MCF 10A (cell line): ENCODE measurements at regions not wholly inside any gene's neighbourhood (a gene's known extent, or its start where the extent isn't known, plus 50 kb on each side); places are given as distances from the start of the nearest gene placed in this dataset.

ENCODE experiments used
- BruUV-seq: library from RNA; stranded (reverse); fragments of 400-500 nt; replicated peaks from 2 replicates; lab custom pipeline; 2021; lab: Mats Ljungman, UMichigan
- CTCF ChIA-PET: fragments of 300-600 bp; sonication (Branson Sonifier 250); formaldehyde crosslinking; extraction: SDS; loops from one replicate; lab custom pipeline; 2021; ENCODE audit warnings: antibody characterized with exemption, inconsistent platforms; lab: Yijun Ruan, JAX
- POLR2A ChIA-PET: fragments of 300-600, 350-650 bp; sonication (Branson Sonifier 250); formaldehyde crosslinking; extraction: SDS; loops from one replicate; lab custom pipeline; 2020; ENCODE audit warnings: antibody characterized with exemption, inconsistent platforms; lab: Yijun Ruan, JAX
- DNase-seq: peaks from one replicate; pipeline ENCODE4 v3.0.0-alpha.2; 2018; ENCODE audit not compliant: unreplicated experiment
- H3K27ac Mint-ChIP-seq: one replicate; pipeline ENCODE4 v1.8.0; 2022; ENCODE audit warnings: mild to moderate bottlenecking, low read depth, mixed read lengths; ENCODE audit not compliant: unreplicated experiment
- H3K27me3 Mint-ChIP-seq: one replicate; pipeline ENCODE4 v1.8.0; 2022; ENCODE audit warnings: mixed read lengths; ENCODE audit not compliant: insufficient read depth, unreplicated experiment
- H3K36me3 Mint-ChIP-seq: one replicate; pipeline ENCODE4 v1.8.0; 2022; ENCODE audit warnings: mild to moderate bottlenecking, moderate library complexity, mixed read lengths; ENCODE audit not compliant: insufficient read depth, unreplicated experiment
- H3K4me1 Mint-ChIP-seq: one replicate; pipeline ENCODE4 v1.8.0; 2022; ENCODE audit warnings: mixed read lengths; ENCODE audit not compliant: insufficient read depth, unreplicated experiment
- H3K4me3 Mint-ChIP-seq: one replicate; pipeline ENCODE4 v1.8.0; 2022; ENCODE audit warnings: mild to moderate bottlenecking, moderate library complexity, mixed read lengths; ENCODE audit not compliant: unreplicated experiment
- H3K9me3 Mint-ChIP-seq: one replicate; pipeline ENCODE4 v1.8.0; 2022; ENCODE audit warnings: mixed read lengths; ENCODE audit not compliant: unreplicated experiment
- CTCF ChIP-seq: fragments of 200-600 bp; IDR thresholded peaks from one replicate; pipeline ENCODE4 v1.8.0; 2022; ENCODE audit warnings: antibody characterized with exemption, mild to moderate bottlenecking; ENCODE audit not compliant: unreplicated experiment
- intact Hi-C: fragments of 100-400 bp; cut with micrococcal nuclease; formaldehyde crosslinking; loops from 2 replicates; pipeline ENCODE4 v1.14.1; 2022

- intact Hi-C loops, result no loop called here
- Mint-ChIP-seq H3K36me3 (peaks cover 6% of the 10 kb centered on the region), H3K27ac (no peak overlapping the region), H3K4me3 (no peak overlapping the region), H3K9me3 (no peaks in the 10 kb centered on the region), H3K27me3 (no peaks in the 10 kb centered on the region), H3K4me1 (peaks cover 33% of the 10 kb centered on the region)
- POLR2A ChIA-PET, result no interaction called here
- CTCF ChIA-PET, result no interaction called here
- BruUV-seq, result no TSS peak
- no peak for TF ChIP-seq CTCF
- DNase-seq, result no peak
Measured at GRCh38 chr7:114786455-114786854, 135.4 kb upstream of the MDFIC start.

- Mint-ChIP-seq H3K9me3 (no peaks in the 10 kb centered on the region), H3K4me1 (peaks cover 33% of the 10 kb centered on the region), H3K36me3 (peaks cover 6% of the 10 kb centered on the region), H3K27ac (no peak overlapping the region), H3K4me3 (no peak overlapping the region), H3K27me3 (no peaks in the 10 kb centered on the region)
- no TSS peak for BruUV-seq
- TF ChIP-seq CTCF, result no peak
- POLR2A ChIA-PET, result interaction anchor here (0.8 to 1.1 kb wide), 2 partner anchors 31 to 32 kb away, joined by 3 to 4 read pairs; no protein-coding TSS in a partner anchor
- no peak for DNase-seq
- CTCF ChIA-PET, result no interaction called here
- intact Hi-C loops, result no loop called here
Measured at GRCh38 chr7:114787556-114787955, 134.3 kb upstream of the MDFIC start.

GRCh38 chr7:114788706-114789105, 133.2 kb upstream of the MDFIC start:
- ChIA-PET POLR2A (no interaction called here), CTCF (no interaction called here)
- TF ChIP-seq CTCF, result no peak
- H3K9me3 Mint-ChIP-seq, result no peaks in the 10 kb centered on the region
- no peak overlapping the region for H3K27ac Mint-ChIP-seq
- BruUV-seq, result no TSS peak
- no peak overlapping the region for H3K4me3 Mint-ChIP-seq
- peaks cover 33% of the 10 kb centered on the region for H3K4me1 Mint-ChIP-seq
- no peaks in the 10 kb centered on the region for H3K27me3 Mint-ChIP-seq
- intact Hi-C loops, result no loop called here
- no peak for DNase-seq
- H3K36me3 Mint-ChIP-seq, result peaks cover 6% of the 10 kb centered on the region

- H3K9me3 Mint-ChIP-seq, result no peaks in the 10 kb centered on the region
- peaks cover 33% of the 10 kb centered on the region for H3K4me1 Mint-ChIP-seq
- H3K36me3 Mint-ChIP-seq, result peaks cover 6% of the 10 kb centered on the region
- intact Hi-C loops, result no loop called here
- ChIA-PET CTCF (no interaction called here), POLR2A (no interaction called here)
- no TSS peak for BruUV-seq
- H3K27ac Mint-ChIP-seq, result peak overlapping the region; percentile 66
- H3K4me3 Mint-ChIP-seq, result no peak overlapping the region
- no peak for TF ChIP-seq CTCF
- DNase-seq, result peak; percentile 17
- no peaks in the 10 kb centered on the region for H3K27me3 Mint-ChIP-seq
Measured at GRCh38 chr7:114789161-114789560, 132.7 kb upstream of the MDFIC start.
